ENCODE measurements at regions not wholly inside any gene's neighbourhood (a gene's known extent, or its start where the extent isn't known, plus 50 kb on each side); places are given as distances from the start of the nearest gene placed in this dataset.
"Not testable (repeated sequence)": the region's sequence is repeated elsewhere in the genome, so short reads cannot be mapped to it uniquely, and the experiment has no call there.

DNA sequence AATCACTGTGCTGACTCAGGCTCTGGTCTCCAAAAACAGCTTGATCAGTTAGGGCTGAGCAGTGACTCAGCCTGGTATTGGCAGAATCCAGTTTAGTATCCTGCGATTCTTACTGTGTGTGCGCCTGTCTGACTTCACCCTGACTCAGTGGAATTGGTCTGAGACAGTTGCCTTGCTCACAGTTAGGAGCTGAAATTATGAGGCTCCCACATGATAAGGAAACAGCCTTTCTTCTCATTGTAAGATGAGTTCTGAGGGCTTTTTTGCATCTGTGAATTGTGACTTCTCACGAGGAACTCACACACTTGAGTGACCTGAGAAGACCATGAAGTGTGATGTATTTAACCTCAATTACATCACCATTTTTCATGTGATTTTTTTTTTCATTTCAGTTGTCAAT is 1282.4 kb downstream of the RPIA start:
- not testable (repeated sequence) for DNase-seq

DNA sequence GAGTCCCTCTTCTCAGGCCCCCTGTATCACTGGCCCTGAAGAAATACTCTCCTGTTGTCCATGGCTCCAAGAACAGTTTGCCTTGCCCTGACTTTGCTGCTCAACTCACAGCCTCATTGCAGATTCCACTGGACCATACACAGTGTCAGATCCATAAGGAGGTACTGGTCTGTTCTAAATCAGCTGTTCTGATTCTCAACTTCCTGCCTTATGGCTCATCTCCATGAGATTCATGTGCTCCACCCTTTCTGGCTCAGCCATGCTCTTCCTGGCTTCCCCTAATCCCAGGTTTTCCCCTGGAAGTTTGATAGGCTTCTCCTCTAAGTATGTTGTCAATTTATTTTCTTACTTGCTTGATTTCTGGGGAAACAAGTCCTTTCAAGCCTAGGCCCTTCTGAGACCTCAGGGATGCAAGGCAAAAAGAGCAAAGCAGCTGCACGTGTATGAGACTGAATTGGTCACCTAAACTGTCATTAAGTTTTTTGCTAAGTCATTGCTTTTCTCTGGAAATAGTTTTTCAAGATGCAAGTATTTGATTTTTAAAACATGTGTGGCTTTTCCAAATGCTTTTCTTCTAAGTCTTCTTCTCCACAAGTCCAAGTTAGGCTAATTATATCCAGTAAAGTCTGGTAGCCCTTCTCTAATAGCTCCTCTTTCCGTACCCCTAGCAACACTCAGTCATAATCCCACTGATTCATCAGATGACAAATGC is 1288.5 kb downstream of the RPIA start:
- DNase-seq = not testable (repeated sequence)

DNA sequence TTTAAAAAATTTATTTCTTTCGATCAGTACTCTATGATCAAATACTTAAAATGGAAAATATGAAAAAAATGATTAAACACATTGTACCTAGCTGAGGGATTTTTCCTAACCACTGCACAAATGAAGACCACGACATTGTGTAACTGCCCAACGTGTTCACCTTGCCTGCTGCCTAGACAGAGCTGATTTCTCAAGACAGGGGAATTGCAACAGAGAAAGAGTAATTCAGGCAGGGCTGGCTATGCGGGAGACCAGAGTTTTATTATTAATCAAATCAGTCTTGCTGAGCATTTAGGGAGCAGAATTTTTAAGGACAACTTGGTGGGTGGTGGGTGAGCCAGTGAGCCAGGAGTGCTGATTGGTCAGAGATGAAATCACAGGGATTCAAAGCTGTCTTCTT is 1290.8 kb downstream of the RPIA start:
- peak; percentile 28 for DNase-seq

DNA sequence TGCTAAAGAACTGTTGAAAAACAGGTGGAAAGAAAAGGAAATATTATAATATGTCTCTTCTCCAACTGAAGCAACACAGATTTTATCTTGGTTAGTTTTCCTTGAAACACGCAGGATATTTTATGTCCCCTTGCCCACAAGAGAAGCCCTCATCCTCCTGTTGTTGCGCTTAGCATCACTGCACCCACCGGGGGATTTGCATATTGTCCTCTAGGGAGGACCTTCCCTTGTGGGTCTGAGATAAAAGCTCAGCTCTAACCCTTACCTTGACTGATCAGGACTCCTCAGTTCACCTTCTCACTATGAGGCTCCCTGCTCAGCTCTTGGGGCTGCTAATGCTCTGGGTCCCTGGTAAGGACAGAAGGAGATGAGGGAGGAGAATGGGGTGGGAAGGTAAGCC is 1294.2 kb downstream of the RPIA start:
- DNase-seq = not testable (repeated sequence)

DNA sequence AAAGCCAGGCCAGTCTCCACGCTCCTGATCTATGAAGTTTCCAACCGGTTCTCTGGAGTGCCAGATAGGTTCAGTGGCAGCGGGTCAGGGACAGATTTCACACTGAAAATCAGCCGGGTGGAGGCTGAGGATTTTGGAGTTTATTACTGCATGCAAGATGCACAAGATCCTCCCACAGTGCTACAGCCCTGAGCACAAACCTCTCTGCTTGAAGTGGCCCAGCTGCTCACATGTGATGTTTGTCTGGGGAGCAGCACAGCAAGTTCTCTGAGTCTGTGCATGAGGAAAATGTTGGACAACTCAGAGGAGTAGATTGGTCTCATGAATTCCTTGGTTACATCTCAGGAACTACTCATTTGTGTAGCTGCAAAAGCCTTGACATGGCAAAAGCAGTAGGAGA is 1295.1 kb downstream of the RPIA start:
- not testable (repeated sequence) for DNase-seq

DNA sequence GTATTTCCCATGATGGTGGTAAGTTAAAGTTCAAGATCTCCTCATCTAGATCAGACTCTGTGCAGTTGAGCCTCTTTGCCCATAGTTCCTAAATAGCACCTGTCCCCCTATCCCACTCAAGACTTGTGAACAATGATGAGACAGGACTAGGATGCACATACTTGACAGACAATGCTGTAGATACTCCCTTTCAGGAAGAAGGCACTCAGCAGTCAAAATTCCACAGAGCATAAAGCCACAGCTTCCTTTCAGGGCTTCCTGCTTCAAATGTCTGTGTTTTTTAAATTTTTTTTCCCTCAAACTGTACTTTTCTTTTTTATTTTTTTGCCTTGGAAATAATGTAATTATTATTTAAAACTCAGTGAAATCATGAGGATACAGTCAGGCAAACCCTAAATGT is 1305.3 kb downstream of the RPIA start:
- not testable (repeated sequence) for DNase-seq

DNA sequence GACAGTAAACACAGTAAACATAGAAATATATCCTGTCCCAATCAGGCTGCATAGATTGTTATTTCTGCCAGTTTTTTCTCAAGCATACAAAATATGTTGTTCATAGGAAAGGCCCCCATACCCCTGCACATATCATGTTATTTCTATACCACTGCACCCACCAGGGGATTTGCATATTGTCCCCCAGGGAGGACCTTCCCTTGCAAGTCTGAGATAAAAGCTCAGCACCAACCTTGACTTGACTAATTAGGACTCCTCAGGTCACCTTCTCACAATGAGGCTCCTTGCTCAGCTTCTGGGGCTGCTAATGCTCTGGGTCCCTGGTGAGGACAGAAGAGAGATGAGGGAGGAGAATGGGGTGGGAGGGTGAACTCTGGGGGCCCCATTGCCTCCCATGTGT is 1313.1 kb downstream of the RPIA start:
- DNase-seq = not testable (repeated sequence)

DNA sequence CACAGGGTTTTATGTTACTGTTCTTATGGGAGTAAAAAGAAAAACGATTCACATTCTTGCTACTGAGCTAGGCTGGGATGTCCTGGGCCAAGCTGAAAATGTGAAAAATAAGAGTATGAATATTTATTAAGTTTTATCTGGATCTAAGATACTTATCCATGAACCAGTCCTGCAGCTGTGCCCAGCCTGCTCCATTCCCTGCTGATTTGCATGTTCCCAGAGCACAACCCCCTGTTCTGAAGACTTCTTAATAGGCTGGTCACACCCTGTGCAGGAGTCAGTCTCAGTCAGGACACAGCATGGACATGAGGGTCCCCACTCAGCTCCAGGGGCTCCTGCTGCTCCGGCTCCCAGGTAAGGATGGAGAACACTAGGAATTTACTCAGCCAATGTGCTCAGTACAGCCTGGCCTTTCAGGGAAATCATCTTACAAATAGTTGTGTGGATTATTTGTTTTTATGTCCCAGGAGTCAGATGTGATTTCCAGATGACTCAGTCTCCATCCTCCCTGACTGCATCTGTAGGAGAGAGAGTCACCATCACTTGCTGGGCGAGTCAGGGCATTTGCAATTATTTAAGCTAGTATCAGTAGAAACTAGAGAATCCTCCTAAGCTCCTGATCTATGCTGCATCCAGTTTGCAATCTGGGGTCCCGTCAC is 1319.1 kb downstream of the RPIA start:
- DNase-seq = not testable (repeated sequence)

DNA sequence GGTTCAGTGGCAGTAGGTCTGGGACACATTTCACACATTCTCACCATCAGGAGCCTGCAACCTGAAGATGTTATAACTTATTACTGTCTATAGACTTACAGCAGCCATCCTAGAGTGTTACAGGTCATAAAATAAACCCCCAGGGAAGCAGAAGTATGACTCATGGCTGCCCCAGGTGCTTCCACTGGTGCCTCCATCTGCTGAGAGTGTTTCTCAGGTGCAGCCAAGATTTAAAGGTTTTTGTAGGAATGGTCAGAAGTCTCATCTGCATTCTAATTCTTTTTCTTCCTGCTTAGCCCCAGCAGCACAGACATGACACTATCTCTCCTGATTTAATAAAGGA is 1319.6 kb downstream of the RPIA start:
- not testable (repeated sequence) for DNase-seq

DNA sequence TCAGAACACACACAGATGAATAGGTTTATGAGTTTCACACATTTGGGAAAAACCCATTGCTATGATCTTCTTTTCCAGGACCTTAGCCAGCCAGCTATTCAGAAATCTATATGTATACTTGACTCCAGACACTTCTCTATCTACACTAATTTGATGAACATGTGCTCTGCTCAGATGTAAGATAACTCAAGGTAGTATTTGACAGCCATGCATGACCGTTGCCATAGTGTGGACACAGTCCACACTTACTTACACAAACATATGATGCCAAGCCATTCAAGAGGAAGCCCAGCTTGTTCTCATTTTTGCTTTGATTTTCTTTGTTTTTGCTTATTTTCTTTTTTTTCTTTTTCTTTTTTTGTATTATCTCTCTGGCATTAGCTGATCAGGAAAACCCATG is 1328.4 kb downstream of the RPIA start:
- DNase-seq = not testable (repeated sequence)

DNA sequence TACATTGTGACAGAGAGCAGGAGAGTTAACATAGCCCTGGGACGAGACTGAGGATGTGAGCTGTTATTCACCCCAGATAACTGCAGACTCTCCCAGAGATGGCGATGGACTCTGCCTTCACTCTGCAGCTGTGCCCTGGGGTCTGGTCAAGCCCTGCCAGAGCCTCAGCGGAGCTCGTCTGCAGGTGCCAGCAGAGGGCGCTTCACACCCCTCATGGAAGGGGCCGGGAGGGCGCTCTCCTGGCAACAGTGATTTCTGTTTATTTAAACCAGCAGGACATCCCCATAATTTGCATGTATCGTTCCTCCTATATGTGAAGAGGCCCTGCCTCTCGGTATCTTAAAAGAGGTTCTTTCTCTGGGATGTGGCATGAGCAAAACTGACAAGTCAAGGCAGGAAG is 1329.8 kb downstream of the RPIA start:
- DNase-seq = not testable (repeated sequence)

DNA sequence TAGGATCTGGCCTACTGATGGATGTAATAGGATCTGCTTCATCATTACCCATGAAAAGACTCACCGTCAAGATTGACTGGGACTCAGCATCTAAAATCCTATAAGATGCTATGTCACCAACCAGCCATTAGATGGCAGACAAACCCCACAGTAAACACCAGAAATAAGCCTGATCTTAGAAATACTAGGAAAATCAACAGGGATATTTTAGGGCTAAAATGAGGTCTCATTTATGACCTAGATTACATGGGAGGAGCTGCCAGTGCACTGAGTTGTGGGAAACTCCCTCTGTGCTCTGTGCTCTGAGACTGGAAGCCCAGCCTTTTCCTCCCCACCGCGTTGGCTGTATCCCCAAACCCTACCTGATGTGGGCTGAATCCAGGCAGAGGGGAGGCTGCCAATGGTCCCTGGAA is 1335.8 kb downstream of the RPIA start:
- peak; percentile 0 for DNase-seq

DNA sequence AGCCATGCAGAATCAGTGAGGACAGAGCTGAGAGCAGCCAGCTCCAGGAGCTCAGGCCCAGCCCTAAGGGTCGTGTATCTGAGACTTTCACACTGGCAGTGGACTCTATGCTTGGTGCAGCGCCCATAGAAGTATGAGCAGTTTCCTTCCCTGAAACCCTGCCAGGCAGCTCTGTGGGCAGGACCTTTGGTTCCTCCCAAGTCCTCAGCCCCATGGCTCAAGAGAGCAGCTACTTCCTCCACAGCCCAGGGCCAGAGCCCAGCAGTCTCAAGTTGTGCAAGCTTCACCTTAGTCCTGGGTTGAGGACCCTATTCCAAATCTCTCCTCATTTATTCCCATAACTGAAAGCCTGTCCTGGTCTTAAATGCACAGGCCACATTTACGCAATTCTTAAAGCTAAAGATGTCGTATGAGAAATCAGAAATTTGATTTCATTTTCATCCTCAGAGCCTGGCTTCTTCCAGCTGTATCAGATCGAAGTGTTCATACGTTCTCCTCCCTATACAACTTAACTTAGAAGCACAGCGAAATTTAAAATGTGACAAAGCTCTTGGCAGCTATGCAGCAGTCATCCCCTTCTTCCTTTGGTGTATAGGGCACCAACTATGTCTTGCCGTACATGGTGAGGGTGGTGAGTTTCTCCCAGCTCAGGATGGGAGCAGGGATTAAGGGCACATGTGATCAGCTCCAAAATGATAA is 1337.1 kb downstream of the RPIA start:
- DNase-seq = peak; percentile 24

DNA sequence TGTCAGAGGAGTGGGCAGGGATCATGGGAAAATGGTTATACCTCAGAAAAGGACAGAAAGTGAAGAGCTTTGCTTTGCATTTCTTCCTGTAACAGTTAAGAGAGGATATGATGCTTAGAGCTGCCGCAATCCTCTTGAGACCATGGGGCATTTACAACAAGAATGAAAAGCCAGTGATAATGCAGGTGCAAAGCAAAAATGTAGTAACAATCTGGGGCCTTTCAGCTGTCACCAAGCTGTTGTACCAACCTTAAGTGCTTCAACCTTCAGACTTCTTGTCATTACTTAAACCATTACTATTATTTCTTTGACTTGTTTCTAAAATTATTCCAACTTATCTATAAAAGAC is 1337.6 kb downstream of the RPIA start:
- not testable (repeated sequence) for DNase-seq

DNA sequence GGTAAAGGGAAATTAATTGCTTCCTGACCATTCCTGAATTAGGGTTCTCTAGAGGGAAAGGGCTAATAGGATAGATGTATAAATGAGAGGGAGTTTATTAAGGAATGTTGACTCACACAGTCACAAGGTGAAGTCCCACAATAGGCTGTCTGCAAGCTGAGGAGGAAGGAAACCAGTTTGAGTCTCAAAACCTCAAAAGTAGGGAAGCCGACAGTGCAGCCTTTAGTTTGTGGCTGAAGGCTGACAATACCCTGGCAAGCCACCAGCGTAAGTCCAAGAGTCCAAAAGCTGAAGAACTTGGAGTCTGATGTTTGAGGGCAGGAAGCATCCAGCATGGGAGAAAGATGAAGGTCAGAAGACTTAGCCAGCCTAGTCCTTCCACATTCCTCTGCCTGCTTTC is 1340.8 kb downstream of the RPIA start:
- DNase-seq = peak; percentile 2

DNA sequence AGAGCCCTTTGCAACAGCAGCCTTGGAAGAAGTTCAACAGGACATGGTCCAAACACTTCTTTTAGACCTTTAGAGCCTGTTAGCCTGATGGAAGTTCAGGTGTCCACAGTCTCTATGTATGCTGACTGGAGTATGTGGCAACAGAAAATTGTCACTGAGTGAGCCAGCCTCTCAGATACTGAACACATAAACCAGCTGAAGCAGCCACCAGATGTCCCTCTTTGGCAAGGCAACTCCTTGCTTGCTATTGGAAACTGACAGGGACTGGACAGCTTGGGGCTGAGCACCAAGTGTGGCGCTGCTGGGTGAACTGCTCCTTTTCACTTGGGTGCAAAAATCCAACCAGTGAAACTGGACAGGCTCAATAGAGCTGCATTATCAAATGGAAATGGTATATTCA is 1344.9 kb downstream of the RPIA start:
- peak; percentile 10 for DNase-seq

DNA sequence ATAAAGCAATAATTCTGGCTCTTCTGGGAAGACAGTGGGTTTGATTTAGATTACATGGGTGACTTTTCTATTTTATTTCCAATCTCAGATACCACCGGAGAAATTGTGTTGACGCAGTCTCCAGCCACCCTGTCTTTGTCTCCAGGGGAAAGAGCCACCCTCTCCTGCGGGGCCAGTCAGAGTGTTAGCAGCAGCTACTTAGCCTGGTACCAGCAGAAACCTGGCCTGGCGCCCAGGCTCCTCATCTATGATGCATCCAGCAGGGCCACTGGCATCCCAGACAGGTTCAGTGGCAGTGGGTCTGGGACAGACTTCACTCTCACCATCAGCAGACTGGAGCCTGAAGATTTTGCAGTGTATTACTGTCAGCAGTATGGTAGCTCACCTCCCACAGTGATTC is 1347.6 kb downstream of the RPIA start:
- not testable (repeated sequence) for DNase-seq

DNA sequence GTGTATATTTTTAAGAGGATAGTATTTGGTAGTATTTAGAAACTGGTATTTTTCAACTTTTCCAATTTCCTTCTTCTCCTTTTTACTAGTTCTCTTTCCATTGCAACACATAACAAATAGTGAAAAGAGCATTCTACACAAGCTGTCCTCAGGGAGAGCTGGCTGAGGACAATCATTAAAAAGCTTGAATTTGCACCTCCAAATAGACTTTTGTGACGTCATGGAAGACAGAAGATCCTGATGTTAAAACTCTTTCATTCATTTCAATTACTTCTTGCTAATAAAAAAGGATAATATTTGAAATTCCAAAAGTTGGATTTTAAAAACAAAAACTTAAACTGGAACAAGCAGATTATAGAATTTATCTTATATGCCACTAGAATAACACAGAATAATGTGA is 1356.3 kb downstream of the RPIA start:
- DNase-seq = not testable (repeated sequence)

DNA sequence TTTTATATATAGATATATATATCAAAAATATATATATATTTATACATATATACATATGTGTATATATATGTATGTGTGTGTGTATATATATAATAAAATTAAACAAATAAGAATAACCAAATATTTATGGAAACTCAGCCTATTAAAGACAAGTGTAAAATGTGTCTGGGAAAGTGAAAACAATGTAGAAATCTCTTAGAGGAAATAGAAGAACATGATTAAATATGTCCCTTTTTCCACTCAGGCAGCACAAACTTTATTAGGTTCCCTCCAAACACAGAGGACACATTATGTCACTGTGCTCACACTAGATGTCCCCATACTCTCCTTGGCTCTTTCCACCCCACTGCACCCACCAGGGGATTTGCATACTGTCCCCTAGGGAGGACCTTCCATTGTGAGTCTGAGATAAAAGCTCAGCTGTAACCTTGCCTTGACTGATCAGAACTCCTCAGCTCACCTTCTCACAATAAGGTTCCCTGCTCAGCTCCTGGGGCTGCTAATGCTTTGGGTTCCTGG is 1360.7 kb downstream of the RPIA start:
- not testable (repeated sequence) for DNase-seq

DNA sequence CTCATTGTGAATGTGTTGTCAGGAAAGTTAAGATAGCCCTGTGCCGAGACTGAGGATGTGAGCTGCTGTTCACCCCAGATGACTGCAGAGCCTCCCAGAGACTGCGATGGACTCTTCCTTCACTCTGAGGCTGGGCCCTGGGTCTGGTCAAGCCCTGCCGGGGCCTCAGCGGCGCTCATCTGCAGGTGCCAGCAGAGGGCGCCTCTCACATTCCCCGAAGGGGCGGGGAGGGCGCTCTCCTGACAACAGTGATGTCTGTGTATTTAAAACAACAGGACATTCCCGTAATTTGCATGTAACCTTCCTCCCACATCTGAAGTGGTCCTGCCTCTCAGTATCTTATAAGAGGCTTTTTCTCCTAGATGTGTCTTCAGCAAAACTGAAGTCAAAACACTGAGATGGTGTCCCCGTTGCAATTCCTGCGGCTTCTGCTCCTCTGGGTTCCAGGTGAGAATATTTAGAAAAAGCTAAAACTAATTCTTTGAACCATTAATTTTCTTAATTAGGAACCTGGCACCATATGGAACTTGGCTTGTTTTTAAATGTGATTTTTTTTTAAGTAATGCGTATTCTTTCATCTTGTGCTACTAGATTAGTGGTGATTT is 1377.9 kb downstream of the RPIA start:
- peak; percentile 63 for DNase-seq

DNA sequence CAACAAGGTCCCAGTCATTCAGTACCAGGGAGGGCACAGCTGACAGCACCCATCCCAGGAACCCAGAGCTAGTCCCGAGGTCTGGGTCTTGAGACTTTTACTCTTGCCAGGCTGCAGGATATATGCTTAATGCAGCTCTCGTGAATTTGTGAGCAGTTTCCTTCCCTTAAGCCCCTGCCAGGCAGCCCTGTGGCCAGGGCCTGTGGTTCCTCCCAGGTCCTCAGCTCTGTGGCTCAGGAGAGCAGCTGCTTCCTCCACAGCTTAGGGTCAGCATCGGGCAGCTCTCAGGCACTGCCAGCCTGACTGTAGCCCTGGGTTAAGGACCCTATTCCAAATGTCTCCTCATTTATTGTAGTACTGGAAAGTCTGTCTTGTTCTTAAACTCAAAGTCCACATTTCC is 1384.8 kb downstream of the RPIA start:
- DNase-seq = peak; percentile 8

DNA sequence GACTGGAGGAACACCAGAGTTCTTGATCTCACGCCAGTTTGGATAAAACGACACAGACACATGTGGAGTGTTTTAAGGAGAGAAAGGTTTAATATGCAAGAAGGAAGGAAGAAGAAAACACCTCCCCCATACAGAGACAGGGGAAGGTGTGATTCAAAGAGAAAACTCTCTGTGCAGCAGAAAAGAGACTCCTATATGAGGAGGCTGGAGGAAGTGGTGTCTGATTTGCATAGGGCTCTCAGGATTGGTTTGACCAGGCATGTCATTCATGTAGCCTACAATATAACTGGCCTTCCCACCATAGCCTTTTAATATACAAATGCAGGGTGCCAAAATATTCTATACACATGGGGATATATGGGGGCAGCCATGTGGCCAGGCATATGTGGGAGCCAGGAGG is 1386.5 kb downstream of the RPIA start:
- DNase-seq = no peak

DNA sequence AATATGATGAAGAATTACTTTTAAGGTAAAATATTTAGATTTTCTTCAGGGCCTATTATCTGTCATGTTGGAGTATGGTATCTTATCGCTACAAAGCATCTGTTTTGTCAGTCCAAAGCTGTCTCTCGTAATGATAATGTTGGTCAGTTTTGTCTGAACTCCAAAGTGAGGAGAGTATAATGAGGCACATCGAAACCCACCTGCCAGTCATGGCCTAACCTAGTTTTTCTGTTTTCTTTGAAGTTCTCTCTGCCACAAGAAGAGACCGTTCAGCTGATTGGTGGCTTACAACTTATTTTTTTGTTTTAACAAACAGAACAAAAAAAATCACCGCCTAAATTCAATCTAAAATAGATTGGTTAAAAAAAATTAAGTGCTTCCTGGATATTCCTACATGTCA is 1387.9 kb downstream of the RPIA start:
- no peak for DNase-seq

DNA sequence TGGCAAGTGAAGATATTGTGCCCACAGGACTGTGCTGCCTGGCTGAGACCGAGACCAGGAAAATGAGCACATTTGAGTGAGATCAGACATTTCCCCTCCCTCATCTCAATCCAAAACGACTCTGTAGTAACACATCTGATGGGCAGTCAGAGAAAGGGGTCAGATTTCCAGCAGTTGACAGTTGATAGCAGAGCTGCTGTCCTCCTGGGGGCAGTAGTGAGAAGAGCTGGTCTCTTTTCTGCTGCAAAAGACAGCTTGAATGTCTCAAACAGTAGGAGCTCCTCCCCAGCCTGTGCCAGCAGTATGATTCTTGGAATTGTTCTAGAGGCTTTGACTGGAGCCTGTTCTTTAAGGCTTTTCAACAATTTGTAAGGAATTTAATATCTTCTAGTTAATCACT is 1396.3 kb downstream of the RPIA start:
- DNase-seq = not testable (repeated sequence)
